Ectodermal cell (in vitro differentiated cells): ENCODE measurements at regions not wholly inside any gene's neighbourhood (a gene's known extent, or its start where the extent isn't known, plus 50 kb on each side); places are given as distances from the start of the nearest gene placed in this dataset.
"Not testable (repeated sequence)": the region's sequence is repeated elsewhere in the genome, so short reads cannot be mapped to it uniquely, and the experiment has no call there.

Source experiments
- H3K27ac ChIP-seq: 2 replicates; pipeline ENCODE4 v1.7.0; 2013; ENCODE audit warnings: mild to moderate bottlenecking, low read depth, low read length; ENCODE audit not compliant: insufficient read depth, poor library complexity, severe bottlenecking
- H3K27me3 ChIP-seq: 2 replicates; pipeline ENCODE4 v1.7.0; 2013; ENCODE audit warnings: mild to moderate bottlenecking, low read length; ENCODE audit not compliant: insufficient read depth, control insufficient read depth, poor library complexity, severe bottlenecking
- H3K36me3 ChIP-seq: one replicate; pipeline ENCODE4 v1.7.0; 2013; ENCODE audit warnings: low read length; ENCODE audit not compliant: control insufficient read depth, insufficient read depth
- H3K4me1 ChIP-seq: one replicate; pipeline ENCODE4 v1.7.0; 2013; ENCODE audit warnings: low read length; ENCODE audit not compliant: control insufficient read depth, insufficient read depth
- H3K4me3 ChIP-seq: 2 replicates; pipeline ENCODE4 v1.7.0; 2013; ENCODE audit warnings: low read depth, low read length, control low read depth; ENCODE audit not compliant: insufficient read depth
- H3K9me3 ChIP-seq: 2 replicates; pipeline ENCODE4 v1.7.0; 2013; ENCODE audit warnings: mild to moderate bottlenecking, low read length, moderate library complexity; ENCODE audit not compliant: control insufficient read depth
- WGBS, 2 experiments: methylation state at CpG; one replicate each; pipeline ENCODE4 v1.1.7; 2013; ENCODE audit warnings: missing lambda C conversion rate in 2 of 2; 5-methylcytosine and 5-hydroxymethylcytosine counted together

DNA sequence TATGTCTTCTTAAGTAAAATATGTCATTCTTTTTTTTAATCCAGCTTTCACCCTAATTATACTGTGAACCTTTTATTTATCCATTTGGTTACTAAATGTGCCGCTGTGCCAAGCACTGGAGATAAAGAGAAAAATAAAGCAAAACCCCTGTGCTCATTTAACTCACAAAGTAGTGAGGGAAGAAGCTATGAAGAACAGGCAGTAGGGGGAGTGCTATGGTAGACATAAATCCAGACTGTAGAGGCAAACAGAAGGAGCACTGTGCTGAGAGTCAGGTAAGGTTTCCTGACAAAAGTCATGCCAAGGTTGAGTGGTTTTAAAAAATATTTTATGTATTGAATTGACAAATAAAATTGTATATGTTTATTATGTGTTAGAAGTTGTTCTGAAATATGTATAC lies 188.5 kb upstream of the SYT10 start:
- H3K4me3 ChIP-seq = no peak overlapping the region
- H3K27ac ChIP-seq = no peak overlapping the region
- H3K4me1 ChIP-seq = no peaks in the 10 kb centered on the region
- no peaks in the 10 kb centered on the region for H3K9me3 ChIP-seq
- H3K27me3 ChIP-seq = no peaks in the 10 kb centered on the region
- WGBS, 2 experiments = 100% methylated on average over 1 of the region's 1 CpG
- no peaks in the 10 kb centered on the region for H3K36me3 ChIP-seq

DNA sequence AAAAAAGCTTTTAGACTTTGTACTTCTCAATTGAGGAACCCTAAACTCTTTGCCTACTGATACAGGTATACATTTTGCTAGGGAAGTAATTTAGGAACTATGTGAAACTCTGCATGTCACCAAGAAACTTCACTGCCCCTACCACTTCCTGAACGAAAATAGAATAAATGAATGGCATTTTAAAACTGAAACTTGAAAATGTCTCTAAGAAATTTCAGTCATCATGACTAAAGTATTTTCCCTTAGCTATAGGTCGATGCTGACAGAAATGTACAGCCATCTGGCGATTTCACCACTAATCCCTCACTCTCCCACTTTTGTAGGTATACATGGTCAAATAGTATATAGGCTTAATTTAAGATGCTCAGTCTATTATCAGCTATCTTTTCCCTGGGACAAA lies 194.9 kb upstream of the SYT10 start:
- 79 to 86% methylated on average over 1 to 3 of the region's 3 CpGs for WGBS, 2 experiments
- Histone ChIP-seq H3K36me3 (no peaks in the 10 kb centered on the region), H3K4me1 (no peaks in the 10 kb centered on the region), H3K9me3 (no peaks in the 10 kb centered on the region), H3K27me3 (no peaks in the 10 kb centered on the region), H3K27ac (no peak overlapping the region), H3K4me3 (no peak overlapping the region)

DNA sequence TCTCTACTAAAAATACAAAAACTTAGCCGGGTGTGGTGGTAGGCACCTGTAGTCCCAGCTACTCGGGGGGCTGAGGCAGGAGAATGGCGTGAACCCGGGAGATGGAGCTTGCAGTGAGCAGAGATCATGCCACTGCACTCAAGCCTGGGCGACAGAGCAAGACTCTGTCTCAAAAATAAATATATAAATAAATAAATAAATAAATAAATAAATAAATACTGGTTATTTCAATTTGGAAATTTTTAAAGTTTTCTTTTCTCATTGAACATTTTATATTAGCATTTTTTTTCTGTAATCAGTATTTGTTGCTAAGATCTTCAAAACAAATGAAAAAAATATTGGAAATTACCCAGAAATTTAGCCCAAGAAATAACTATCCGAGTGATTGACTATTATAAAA lies 197.3 kb upstream of the SYT10 start:
- not testable (repeated sequence) for H3K4me1 ChIP-seq, H3K27me3 ChIP-seq, H3K9me3 ChIP-seq, H3K4me3 ChIP-seq, H3K27ac ChIP-seq, H3K36me3 ChIP-seq
- WGBS, 2 experiments = 95% methylated on average over 4 of the region's 6 CpGs

DNA sequence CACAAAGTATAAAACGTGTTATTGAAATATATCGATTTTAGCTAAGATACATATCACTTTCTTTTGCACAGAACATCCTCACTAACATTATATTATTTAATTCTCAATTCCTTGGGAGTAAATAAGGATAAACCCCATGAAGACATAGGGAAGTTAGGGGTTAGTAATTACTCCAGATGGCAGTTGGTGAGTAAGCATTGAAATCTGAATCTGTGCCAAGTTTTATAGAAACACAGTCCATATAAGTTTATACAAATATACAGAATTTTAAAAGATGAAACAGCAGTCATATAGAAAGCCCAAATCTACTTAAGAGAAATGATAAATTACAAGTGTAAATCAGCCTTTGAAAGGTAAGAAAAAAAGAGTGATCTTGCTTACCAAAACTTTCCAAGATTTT lies 200.4 kb upstream of the SYT10 start:
- no peak overlapping the region for H3K4me3 ChIP-seq
- no peaks in the 10 kb centered on the region for H3K4me1 ChIP-seq
- no peaks in the 10 kb centered on the region for H3K27me3 ChIP-seq
- H3K36me3 ChIP-seq = no peaks in the 10 kb centered on the region
- H3K27ac ChIP-seq = no peak overlapping the region
- H3K9me3 ChIP-seq = no peaks in the 10 kb centered on the region
- WGBS, 2 experiments = 89% methylated on average over 2 of the region's 2 CpGs; no CpG with 5 or more reads in 1 of the 2 experiments

DNA sequence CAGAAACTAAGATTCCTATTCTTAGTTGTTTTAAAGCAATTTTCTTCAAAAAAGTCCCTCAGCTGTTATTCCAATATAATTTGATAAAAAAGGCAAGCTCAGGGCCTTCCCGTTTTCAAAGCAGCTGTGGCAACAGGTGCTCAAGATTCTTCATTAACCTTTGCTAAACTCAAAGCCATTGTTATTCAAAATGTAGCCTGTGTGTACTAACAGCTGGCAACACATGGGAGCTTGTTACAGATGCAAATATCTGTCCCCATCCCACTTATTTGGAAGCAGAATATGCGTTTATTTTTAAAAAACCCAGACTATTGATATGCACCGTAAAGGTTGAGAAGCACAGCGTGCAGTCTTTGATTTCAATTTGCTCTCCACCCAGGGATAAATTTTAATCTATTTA lies 210.4 kb upstream of the SYT10 start:
- H3K4me1 ChIP-seq = no peaks in the 10 kb centered on the region
- 60 to 84% methylated on average over 4 of the region's 4 CpGs for WGBS, 2 experiments
- no peaks in the 10 kb centered on the region for H3K36me3 ChIP-seq
- no peaks in the 10 kb centered on the region for H3K9me3 ChIP-seq
- H3K27ac ChIP-seq = no peak overlapping the region
- H3K4me3 ChIP-seq = no peak overlapping the region
- H3K27me3 ChIP-seq = no peaks in the 10 kb centered on the region

DNA sequence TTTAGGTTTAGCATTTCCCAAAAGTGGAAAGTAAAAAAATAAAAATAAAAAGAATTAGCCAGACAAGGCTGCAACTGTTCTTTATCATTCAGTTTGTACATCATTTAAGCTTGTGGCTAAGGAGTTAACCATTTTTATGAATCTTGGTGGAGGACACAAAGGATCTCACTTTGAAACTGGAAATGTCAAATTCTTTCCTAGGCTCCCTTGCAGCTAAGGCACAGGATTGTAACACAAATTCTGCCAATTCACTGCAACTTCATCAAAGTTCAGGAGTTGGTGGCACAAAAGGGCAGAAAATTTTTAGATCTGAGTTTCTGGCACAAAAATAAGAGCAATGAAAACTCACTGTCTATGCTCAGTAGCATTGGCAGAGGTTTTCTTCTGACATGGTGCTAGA lies 211.2 kb upstream of the SYT10 start:
- Histone ChIP-seq H3K4me3 (no peak overlapping the region), H3K27me3 (no peaks in the 10 kb centered on the region), H3K4me1 (no peaks in the 10 kb centered on the region), H3K9me3 (no peaks in the 10 kb centered on the region), H3K36me3 (no peaks in the 10 kb centered on the region), H3K27ac (no peak overlapping the region)

DNA sequence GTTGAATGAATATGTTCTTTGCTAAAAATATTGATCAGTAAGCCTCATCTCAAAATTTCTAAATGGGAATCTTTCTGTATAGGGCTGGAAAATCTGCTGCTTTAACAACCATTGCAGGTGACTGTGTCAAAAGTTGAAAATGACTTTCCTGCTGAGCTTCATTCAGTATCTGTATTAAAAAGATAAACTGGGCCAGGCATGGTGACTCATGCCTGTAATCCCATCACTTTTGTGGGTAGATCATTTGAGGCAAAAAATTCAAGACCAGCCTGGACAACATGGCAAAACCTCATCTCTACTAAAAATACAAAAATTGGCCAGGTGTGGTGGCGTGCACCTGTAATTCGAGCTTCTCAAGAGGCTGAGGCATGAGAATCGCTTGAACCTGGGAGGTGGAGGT lies 213.7 kb upstream of the SYT10 start:
- no peak overlapping the region for H3K4me3 ChIP-seq
- no peaks in the 10 kb centered on the region for H3K4me1 ChIP-seq
- no peak overlapping the region for H3K27ac ChIP-seq
- no peaks in the 10 kb centered on the region for H3K9me3 ChIP-seq
- H3K36me3 ChIP-seq = no peaks in the 10 kb centered on the region
- H3K27me3 ChIP-seq = no peaks in the 10 kb centered on the region
- WGBS, 2 experiments = 88 to 93% methylated on average over 3 of the region's 3 CpGs

DNA sequence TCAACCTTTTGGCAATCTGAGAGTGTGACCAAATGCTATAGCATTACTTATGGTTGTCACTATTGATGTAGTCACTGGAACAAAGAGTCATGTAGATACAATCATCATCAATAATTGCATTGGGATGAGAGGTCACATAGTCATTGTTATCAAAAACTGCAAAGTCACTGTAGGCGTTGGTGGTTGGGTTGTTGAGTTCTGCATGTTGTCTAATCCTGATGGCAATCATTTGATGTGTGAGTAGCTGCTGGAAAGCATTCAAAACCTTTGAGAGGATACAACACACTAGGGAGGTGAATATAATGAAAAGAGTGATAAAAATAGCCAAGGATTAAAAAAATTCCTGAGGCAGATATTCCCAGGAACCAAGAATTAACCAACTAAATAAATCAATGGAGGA lies 214.7 kb upstream of the SYT10 start:
- Histone ChIP-seq H3K27ac (no peak overlapping the region), H3K36me3 (no peaks in the 10 kb centered on the region), H3K27me3 (no peaks in the 10 kb centered on the region), H3K4me3 (no peak overlapping the region), H3K9me3 (no peaks in the 10 kb centered on the region), H3K4me1 (no peaks in the 10 kb centered on the region)
- whole genome bisulfite sequencing, 2 experiments = 89 to 97% methylated on average over 1 of the region's 1 CpG

DNA sequence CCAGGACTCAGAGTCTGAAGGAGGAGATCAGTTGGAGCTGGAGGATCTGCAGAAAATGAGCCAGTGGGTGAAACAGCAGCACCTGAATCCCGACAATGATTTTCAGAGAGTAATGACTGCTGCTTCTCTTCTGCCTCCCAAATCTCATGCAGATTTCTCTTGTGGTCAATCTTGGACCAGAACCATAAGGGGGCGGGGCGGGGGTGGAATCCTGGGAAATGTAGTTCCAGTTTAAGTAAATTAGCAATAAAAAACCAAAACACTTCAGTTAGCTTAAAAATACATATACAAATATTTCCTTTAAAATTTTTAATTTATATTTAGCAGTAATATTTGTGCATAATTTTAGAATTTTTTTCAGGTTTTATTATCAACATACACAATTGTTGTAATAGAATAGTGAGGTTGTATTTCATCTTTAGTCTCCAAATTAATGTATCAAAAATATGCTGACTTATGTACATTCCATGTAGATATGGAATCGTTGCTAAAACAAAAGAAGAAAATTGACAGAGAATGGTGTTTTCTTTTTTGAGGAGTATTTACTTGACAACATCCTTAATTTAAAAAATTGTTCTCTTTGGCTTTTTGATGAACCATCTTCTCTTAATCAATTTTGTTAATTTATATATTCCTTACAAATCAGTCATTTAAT lies 223.5 kb upstream of the SYT10 start:
- WGBS, 2 experiments = 89 to 95% methylated on average over 1 to 2 of the region's 4 CpGs
- Histone ChIP-seq H3K4me3 (no peak overlapping the region), H3K9me3 (no peaks in the 10 kb centered on the region)

DNA sequence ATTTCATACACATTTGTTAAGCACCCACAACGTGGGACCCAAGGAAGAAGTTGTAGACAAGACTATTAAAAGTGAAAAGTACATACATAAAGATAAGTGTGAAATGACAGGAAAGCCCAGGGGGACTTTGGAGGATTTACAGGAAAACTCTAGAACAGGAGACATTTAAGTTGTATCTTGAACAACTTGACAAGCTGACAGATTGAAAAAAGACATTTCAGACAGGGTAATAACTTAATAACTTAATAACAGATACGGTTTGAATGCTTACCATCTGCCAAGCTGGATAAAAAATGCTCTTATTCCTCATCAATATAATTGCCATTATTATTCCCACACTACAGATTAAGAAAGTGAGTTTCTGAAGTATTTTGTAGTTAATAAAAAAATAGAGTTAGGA lies 229.7 kb upstream of the SYT10 start:
- Histone ChIP-seq H3K36me3 (no peaks in the 10 kb centered on the region), H3K27me3 (no peaks in the 10 kb centered on the region), H3K4me1 (no peaks in the 10 kb centered on the region), H3K9me3 (no peaks in the 10 kb centered on the region), H3K4me3 (no peak overlapping the region), H3K27ac (no peak overlapping the region)
- WGBS, 2 experiments = 85 to 100% methylated on average over 1 to 2 of the region's 2 CpGs

More for the DNA sequence above, 223.5 kb upstream of the SYT10 start:
- no peak overlapping the region for H3K27ac ChIP-seq
- H3K4me1 ChIP-seq = no peaks in the 10 kb centered on the region
- no peaks in the 10 kb centered on the region for H3K27me3 ChIP-seq
- no peaks in the 10 kb centered on the region for H3K36me3 ChIP-seq

DNA sequence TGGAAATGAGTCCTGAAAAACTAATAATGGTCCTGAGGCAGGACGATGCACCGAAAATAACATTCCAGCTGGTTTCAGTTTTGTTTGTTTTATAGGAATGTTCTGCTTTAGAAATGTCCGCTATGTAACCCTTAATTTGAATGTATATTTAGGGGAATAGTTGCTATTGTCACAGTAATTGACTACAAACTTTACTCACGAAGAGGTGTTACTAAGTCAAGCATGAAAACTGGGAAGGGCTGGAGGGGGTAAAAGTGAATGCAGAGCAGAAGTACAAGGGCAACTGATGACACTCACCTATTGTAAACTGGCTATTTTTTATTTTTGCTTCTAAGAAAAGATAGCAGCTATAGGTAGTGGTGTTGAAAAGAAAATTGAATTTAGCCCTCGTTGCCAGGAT lies 230.7 kb upstream of the SYT10 start:
- no peaks in the 10 kb centered on the region for H3K9me3 ChIP-seq
- WGBS, 2 experiments = 42 to 52% methylated on average over 5 of the region's 5 CpGs

More for the DNA sequence above, 230.7 kb upstream of the SYT10 start:
- Histone ChIP-seq H3K27me3 (no peaks in the 10 kb centered on the region), H3K27ac (no peak overlapping the region), H3K36me3 (no peaks in the 10 kb centered on the region), H3K4me1 (no peaks in the 10 kb centered on the region), H3K4me3 (no peak overlapping the region)
